NCI-H446 treated with DMSO at 0.1 percent for 48 hours (cell line): ENCODE measurements at regions not wholly inside any gene's neighbourhood (a gene's known extent, or its start where the extent isn't known, plus 50 kb on each side); places are given as distances from the start of the nearest gene placed in this dataset.
A peak's percentile ranks its signal among the peaks of the same experiment; 100 is the strongest.

Experiments
- DNase-seq: peaks from one replicate; lab custom pipeline; 2025; lab: John Stamatoyannopoulos, UW

GRCh38 chr6:117169064-117169665, 96.2 kb upstream of the VGLL2 start:
- DNase-seq = no peak

DNA sequence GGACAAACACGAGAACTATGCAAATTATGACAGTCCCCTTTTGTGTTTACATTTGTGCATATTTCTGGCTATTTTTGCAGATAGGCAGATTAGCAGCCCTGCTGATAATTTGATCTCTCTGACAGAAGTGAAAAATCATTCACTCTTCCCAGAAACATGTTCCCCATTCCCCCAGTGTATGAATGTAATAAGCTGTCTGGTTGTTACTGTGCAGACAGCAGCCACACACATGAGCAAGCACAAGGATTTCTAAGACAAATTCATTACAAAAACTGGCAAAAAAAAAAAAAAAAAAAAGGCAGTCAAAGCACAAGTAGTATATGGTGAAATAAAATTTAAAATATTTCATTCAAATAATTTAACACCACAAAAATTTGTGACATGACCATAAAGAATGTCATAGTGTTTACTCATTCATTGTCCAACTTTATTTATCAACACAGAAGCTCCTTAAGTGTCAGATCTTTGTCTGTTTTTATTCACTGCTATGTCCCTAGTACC, 95.5 kb upstream of the VGLL2 start:
- no peak for DNase-seq

DNA sequence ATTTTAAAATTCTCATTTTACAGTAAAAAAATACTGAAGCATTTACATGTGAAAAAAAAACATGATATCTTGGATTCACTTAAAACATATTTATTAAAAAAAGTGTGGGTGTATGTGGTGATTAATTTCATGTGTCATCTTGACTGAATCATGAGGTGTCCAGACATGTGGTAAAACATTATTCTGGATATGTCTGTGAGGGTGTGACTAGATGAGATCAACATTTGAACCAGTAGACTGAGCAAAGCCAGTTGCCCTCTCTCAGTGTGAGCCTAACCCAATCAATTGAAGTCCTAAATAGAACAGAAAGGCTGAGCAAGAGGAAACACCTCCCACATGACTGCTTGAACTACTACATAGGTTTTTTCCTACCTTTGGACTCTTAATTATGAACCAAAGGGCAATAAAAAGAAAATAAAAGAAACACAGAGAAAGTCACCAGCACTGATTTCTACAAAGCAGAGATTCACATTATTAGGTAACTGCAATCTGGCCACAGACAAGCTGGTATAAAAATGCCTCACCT, 90.5 kb upstream of the VGLL2 start:
- no peak for DNase-seq

DNA sequence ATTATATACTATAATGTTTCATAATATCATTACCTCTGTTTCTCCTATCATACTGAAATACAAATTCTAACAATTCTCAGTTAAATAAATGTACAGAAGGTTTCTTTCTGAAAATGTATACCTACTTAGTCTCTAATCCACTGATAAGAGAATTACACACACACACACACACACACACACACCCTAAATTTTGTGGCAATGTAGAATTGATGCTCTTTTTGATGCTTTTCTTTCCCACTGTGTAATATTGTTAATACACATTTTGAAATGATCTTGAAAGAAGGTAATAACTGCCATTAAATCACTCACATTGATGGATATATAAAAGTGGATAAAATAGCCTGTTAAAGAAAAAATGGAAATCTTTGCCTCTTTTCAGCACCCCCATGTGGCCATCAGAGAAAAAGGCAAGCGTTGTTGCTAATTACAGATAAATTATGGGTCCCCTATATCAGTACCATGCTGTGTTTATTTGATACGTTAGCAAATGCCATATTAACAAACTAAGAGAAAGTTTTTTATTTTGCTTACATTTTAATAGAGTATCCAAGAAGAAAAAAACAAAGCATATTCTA, 76.6 kb upstream of the VGLL2 start:
- DNase-seq = no peak

- DNase-seq = no peak
Observed at GRCh38 chr6:117191009-117191408, 74.3 kb upstream of the VGLL2 start.

DNA sequence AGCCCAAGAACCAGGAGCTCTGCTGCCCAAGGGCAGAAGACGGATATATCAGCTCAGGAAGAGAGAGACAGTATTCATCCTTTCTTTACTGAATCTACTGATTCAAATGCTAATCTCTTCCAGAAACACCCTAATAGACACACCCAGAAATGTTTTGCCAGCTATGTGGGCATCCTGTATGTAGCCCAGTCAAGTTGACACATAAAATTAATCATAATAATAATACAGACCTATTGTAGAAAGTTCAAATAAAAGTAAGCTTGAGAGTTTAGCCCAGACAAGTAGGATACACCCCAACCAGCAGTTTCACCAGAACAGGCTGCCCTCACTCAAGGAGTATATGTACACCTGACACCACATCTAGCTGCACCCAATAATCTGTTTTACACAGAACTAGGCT, 73.9 kb upstream of the VGLL2 start:
- DNase-seq = no peak

DNA sequence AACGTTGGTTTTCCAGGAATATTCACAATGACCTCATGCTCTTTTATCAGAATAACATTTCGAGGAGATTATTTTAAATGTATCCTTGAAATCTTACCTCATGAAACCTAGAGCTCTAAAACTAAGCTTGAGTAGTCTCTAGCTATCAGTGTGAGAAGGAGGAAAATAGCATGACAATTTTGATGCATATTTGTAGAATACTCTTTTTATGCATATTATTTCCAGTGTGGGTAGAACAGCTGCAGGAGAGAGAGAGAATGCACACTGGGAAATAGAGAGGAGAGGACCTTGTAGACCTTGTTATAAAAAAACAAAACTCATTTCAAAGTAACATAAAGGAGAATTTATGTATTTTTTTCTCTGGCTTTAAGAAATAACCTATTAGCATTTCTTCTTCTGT, 71.1 kb upstream of the VGLL2 start:
- no peak for DNase-seq

GRCh38 chr6:117194978-117195377, 70.4 kb upstream of the VGLL2 start:
- DNase-seq = no peak

GRCh38 chr6:117195728-117196127, 69.6 kb upstream of the VGLL2 start:
- no peak for DNase-seq

DNA sequence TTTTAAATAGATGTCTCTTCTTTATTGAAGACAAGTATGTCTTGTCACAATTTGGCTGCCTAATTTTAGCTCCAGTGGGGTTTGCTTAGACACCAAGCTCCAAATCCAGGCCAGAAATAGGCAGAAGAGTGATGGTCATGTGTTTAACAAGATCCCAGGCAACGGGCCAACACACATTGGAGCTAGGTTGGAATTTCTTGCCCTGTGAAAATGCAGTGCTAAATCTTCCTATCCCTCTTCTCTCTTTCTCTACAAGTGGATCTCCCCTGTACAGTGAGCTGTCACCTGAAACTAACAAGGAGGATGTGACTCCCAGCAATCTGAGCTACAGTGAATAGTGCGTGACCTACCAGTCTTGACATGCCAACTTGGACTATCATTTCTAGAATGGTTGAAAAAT, 65.3 kb upstream of the VGLL2 start:
- peak; percentile 65 for DNase-seq

DNA sequence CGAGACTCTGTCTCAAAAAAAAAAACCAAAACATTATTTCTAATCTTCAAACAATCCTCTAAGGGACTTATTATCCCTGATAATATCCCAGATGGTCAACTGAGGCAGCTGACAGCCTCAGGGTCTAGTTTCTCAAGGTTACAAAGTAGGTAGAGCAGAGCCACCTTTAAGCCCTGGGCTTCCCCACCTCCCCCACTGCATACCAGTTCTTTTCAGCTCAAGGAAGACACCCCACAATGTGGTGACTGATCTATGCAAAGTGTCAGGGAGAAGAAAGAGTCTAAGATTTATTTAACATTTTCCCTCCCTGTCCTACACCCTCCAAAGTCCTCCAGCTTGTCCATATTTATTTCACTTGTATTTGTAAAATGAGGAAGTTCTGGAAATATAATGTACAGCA, 60.5 kb upstream of the VGLL2 start:
- no peak for DNase-seq

- DNase-seq = no peak
Observed at GRCh38 chr6:117205876-117206275, 59.5 kb upstream of the VGLL2 start.

DNA sequence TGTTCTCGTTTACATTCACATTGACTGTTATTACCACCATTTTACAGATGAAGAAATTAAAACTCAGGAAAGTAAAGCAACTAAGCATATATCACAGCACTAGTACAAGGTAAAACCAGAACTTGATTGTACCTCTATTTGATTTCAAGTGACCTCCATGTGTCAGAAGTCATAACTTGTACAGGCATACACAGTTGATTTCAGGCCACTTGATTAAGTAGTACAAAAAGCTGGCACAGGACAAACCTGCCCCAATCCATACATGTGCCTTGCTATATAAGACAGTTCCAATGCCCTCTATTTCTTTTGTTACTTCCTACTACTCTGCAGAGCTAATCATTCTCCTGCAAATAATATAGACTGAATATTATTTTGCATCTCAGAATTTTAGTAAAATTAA, 58.8 kb upstream of the VGLL2 start:
- DNase-seq = no peak

DNA sequence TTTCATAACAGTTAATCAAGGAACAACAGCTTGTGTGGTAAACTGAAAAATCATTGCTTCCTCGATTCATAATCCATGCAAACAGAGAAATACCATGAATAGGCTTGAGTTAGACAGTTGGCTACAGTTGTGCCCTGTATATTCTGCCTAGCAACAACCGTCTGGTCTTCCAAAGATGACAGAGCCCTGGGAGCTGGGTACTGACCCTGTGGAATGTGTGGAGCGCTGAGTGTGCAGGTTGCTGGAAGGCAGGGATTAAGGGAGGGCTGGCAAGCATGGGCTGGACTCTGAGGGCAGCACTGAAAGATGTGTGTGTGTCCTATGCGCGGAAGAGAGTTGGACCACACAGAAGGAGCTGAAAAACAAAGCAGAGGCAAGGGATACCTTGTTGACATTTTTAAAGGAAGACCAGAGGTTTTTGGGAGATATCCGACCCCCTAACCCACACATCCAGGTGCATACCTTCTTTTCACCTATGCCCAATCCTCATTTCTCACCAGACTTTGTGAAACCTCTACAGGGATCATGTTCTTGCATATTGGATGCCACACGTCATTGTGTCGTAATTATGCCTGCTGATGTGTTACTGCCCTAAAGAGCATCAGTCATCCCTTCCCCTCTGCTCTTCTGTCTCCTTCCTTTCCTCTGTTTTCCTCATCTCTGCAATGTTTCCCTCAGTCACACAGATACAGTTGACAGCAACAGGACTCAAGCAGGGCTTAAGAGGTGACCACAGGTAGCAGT, 58.2 kb upstream of the VGLL2 start:
- DNase-seq = no peak

GRCh38 chr6:117210279-117210678, 55.1 kb upstream of the VGLL2 start:
- DNase-seq = no peak

DNA sequence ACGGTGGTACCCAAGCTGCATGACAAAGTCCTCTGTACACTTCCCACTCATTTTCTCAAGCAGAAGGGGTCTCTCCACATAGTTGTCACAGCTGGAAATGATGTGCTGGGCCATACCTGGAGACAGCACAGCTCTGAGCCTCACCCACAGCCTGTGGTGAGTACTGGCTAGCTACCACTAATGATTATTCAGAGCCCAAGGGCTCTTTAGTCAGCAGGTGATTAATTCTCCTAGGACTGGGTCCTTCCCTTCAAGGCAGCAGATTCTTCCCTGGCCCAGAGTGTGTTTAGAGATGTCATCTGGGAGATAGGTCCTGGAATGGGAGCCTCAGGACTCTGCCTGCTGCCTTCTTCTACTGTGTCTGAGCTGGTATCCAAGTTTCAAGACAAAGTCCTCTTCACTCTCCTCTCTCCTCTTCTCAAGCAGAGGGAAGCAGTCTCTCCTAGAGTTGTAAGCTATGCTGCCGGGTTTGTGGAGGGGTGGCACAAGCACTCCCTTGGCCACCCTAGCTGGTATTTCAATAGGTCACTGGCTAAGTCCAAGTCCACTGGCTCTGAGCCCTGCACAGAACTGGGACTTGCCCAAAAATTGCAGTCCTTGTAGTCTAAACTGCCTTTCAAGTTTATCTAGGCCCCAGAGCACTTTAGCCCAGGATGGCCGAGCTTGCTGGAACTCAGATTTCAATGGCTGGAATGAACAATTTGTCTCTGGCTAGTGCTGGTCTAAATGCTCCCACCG, 49.8 kb upstream of the VGLL2 start:
- DNase-seq = no peak
